ENCODE measurements at regions not wholly inside any gene's neighbourhood (a gene's known extent, or its start where the extent isn't known, plus 50 kb on each side); places are given as distances from the start of the nearest gene placed in this dataset.

DNA sequence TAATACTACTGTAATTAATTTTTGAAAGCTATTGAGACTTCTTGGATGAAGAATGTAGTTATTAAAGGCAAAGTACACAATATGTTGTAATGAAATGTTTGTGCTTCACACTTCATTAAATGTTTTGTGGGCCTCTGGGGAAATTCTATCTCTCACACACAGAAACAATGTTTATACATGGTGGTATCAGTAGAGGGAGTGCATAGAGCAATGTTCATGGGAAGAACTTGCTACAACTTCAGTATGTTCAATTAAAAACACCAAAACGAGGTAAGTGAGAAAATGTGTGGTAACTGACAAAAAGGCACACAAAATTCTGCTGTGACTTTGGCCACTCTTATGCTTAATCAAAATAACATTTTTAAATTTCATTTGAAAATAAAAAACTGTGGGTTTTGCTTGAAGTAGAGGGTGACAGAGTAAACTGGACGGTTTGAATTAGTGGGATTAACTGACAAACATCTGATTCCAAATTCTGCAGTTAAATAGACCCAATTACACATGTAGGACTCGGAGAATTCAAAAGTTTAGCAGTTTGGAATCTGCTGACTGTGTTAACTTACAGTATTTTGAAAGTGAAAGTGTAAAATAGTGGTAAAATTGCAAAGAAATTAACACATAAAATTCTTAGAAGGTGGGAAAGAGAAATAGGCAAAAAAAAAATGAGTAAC, 111.4 kb upstream of the TTC29 start:
- TF ChIP-seq, protein P1, sequence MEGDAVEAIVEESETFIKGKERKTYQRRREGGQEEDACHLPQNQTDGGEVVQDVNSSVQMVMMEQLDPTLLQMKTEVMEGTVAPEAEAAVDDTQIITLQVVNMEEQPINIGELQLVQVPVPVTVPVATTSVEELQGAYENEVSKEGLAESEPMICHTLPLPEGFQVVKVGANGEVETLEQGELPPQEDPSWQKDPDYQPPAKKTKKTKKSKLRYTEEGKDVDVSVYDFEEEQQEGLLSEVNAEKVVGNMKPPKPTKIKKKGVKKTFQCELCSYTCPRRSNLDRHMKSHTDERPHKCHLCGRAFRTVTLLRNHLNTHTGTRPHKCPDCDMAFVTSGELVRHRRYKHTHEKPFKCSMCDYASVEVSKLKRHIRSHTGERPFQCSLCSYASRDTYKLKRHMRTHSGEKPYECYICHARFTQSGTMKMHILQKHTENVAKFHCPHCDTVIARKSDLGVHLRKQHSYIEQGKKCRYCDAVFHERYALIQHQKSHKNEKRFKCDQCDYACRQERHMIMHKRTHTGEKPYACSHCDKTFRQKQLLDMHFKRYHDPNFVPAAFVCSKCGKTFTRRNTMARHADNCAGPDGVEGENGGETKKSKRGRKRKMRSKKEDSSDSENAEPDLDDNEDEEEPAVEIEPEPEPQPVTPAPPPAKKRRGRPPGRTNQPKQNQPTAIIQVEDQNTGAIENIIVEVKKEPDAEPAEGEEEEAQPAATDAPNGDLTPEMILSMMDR (IDR thresholded peaks at IDR 0.05; ENCODE audit: insufficient read depth, low read length, poor library complexity, severe bottlenecking): no peak
- TF ChIP-seq EZH2phosphoT487 (conservative IDR thresholded peaks at IDR 0.05; ENCODE audit: low read length): no peak

All from SU-DHL-6 (cell line).